ENCODE measurements at regions not wholly inside any gene's neighbourhood (a gene's known extent, or its start where the extent isn't known, plus 50 kb on each side); places are given as distances from the start of the nearest gene placed in this dataset.

DNA sequence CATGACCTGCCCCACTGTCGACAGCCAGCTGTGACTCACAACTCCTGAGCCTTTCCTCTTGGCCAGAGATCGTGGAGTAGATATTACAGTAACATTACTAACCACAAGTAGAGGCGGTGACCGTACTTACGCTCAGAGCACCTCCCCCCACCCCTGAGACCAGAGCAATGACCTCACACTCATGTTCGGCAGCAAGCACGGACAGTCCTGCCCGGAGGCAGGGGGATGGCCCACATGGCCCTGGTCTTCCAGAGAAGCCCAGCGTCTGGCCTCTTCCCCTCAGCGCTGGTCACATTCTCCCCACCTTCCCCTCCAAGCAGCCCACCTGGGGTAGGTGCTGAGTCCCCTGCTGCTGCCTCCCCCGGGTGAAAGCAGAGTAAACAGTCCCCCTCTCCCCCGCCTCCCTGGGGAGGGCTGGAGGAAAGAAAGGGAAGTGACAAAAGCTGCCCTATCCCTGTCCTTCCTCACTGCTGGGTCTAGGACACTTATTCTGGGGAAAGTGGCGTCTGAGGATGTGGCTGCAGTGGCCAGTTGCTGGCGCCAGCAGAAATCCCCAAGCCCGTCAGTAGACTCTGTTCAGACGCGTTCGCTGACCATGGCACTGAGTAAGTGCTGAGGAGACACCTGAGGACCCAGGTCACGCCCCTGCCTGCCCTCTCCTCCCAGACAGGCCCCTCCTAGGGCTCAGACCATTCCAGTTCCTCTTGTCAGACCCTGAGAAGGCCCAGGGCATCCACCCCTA, 68.5 kb downstream of the MRPL14 start (continued):
- TF ChIP-seq, protein P1, sequence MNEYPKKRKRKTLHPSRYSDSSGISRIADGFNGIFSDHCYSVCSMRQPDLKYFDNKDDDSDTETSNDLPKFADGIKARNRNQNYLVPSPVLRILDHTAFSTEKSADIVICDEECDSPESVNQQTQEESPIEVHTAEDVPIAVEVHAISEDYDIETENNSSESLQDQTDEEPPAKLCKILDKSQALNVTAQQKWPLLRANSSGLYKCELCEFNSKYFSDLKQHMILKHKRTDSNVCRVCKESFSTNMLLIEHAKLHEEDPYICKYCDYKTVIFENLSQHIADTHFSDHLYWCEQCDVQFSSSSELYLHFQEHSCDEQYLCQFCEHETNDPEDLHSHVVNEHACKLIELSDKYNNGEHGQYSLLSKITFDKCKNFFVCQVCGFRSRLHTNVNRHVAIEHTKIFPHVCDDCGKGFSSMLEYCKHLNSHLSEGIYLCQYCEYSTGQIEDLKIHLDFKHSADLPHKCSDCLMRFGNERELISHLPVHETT (CRISPR knock-in tag; conservative IDR thresholded peaks at IDR 0.05): peak; percentile 45; the same call in 1 of the 2 replicates
- TF ChIP-seq ZNF143 (CRISPR knock-in tag; IDR thresholded peaks at IDR 0.05) (no peak), ZNF430 (CRISPR knock-in tag; IDR thresholded peaks at IDR 0.05) (no peak), ZNF235 (CRISPR knock-in tag; IDR thresholded peaks at IDR 0.05; ENCODE audit: borderline replicate concordance) (peak; percentile 74; the same call in 1 of the 2 replicates), REXO4 (CRISPR knock-in tag; IDR thresholded peaks at IDR 0.05; ENCODE audit: borderline replicate concordance) (no peak), STAG1 (CRISPR knock-in tag; IDR thresholded peaks at IDR 0.05) (no peak), ZNF329 (CRISPR knock-in tag; IDR thresholded peaks at IDR 0.05; ENCODE audit: low read depth) (no peak), FOXO1 (CRISPR knock-in tag; IDR thresholded peaks at IDR 0.05) (no peak), REPIN1 (CRISPR knock-in tag; IDR thresholded peaks at IDR 0.05; ENCODE audit: borderline replicate concordance, low read depth) (no peak), SMAD9 (CRISPR knock-in tag; IDR thresholded peaks at IDR 0.05) (no peak)
- TF ChIP-seq, protein P2, sequence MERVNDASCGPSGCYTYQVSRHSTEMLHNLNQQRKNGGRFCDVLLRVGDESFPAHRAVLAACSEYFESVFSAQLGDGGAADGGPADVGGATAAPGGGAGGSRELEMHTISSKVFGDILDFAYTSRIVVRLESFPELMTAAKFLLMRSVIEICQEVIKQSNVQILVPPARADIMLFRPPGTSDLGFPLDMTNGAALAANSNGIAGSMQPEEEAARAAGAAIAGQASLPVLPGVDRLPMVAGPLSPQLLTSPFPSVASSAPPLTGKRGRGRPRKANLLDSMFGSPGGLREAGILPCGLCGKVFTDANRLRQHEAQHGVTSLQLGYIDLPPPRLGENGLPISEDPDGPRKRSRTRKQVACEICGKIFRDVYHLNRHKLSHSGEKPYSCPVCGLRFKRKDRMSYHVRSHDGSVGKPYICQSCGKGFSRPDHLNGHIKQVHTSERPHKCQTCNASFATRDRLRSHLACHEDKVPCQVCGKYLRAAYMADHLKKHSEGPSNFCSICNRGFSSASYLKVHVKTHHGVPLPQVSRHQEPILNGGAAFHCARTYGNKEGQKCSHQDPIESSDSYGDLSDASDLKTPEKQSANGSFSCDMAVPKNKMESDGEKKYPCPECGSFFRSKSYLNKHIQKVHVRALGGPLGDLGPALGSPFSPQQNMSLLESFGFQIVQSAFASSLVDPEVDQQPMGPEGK (CRISPR knock-in tag; IDR thresholded peaks at IDR 0.05): peak; percentile 57
- TF ChIP-seq, protein P3, sequence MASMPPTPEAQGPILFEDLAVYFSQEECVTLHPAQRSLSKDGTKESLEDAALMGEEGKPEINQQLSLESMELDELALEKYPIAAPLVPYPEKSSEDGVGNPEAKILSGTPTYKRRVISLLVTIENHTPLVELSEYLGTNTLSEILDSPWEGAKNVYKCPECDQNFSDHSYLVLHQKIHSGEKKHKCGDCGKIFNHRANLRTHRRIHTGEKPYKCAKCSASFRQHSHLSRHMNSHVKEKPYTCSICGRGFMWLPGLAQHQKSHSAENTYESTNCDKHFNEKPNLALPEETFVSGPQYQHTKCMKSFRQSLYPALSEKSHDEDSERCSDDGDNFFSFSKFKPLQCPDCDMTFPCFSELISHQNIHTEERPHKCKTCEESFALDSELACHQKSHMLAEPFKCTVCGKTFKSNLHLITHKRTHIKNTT (CRISPR knock-in tag; IDR thresholded peaks at IDR 0.05): no peak
- TF ChIP-seq, protein P4, sequence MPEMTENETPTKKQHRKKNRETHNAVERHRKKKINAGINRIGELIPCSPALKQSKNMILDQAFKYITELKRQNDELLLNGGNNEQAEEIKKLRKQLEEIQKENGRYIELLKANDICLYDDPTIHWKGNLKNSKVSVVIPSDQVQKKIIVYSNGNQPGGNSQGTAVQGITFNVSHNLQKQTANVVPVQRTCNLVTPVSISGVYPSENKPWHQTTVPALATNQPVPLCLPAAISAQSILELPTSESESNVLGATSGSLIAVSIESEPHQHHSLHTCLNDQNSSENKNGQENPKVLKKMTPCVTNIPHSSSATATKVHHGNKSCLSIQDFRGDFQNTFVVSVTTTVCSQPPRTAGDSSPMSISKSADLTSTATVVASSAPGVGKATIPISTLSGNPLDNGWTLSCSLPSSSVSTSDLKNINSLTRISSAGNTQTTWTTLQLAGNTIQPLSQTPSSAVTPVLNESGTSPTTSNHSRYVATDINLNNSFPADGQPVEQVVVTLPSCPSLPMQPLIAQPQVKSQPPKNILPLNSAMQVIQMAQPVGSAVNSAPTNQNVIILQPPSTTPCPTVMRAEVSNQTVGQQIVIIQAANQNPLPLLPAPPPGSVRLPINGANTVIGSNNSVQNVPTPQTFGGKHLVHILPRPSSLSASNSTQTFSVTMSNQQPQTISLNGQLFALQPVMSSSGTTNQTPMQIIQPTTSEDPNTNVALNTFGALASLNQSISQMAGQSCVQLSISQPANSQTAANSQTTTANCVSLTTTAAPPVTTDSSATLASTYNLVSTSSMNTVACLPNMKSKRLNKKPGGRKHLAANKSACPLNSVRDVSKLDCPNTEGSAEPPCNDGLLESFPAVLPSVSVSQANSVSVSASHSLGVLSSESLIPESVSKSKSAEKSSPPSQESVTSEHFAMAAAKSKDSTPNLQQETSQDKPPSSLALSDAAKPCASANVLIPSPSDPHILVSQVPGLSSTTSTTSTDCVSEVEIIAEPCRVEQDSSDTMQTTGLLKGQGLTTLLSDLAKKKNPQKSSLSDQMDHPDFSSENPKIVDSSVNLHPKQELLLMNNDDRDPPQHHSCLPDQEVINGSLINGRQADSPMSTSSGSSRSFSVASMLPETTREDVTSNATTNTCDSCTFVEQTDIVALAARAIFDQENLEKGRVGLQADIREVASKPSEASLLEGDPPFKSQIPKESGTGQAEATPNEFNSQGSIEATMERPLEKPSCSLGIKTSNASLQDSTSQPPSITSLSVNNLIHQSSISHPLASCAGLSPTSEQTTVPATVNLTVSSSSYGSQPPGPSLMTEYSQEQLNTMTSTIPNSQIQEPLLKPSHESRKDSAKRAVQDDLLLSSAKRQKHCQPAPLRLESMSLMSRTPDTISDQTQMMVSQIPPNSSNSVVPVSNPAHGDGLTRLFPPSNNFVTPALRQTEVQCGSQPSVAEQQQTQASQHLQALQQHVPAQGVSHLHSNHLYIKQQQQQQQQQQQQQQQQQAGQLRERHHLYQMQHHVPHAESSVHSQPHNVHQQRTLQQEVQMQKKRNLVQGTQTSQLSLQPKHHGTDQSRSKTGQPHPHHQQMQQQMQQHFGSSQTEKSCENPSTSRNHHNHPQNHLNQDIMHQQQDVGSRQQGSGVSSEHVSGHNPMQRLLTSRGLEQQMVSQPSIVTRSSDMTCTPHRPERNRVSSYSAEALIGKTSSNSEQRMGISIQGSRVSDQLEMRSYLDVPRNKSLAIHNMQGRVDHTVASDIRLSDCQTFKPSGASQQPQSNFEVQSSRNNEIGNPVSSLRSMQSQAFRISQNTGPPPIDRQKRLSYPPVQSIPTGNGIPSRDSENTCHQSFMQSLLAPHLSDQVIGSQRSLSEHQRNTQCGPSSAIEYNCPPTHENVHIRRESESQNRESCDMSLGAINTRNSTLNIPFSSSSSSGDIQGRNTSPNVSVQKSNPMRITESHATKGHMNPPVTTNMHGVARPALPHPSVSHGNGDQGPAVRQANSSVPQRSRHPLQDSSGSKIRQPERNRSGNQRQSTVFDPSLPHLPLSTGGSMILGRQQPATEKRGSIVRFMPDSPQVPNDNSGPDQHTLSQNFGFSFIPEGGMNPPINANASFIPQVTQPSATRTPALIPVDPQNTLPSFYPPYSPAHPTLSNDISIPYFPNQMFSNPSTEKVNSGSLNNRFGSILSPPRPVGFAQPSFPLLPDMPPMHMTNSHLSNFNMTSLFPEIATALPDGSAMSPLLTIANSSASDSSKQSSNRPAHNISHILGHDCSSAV (CRISPR knock-in tag; IDR thresholded peaks at IDR 0.05; ENCODE audit: borderline replicate concordance): no peak
- TF ChIP-seq, protein P5, sequence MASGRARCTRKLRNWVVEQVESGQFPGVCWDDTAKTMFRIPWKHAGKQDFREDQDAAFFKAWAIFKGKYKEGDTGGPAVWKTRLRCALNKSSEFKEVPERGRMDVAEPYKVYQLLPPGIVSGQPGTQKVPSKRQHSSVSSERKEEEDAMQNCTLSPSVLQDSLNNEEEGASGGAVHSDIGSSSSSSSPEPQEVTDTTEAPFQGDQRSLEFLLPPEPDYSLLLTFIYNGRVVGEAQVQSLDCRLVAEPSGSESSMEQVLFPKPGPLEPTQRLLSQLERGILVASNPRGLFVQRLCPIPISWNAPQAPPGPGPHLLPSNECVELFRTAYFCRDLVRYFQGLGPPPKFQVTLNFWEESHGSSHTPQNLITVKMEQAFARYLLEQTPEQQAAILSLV (CRISPR knock-in tag; IDR thresholded peaks at IDR 0.05; ENCODE audit: borderline replicate concordance): no peak
